ENCODE measurements at regions not wholly inside any gene's neighbourhood (a gene's known extent, or its start where the extent isn't known, plus 50 kb on each side); places are given as distances from the start of the nearest gene placed in this dataset.

DNA sequence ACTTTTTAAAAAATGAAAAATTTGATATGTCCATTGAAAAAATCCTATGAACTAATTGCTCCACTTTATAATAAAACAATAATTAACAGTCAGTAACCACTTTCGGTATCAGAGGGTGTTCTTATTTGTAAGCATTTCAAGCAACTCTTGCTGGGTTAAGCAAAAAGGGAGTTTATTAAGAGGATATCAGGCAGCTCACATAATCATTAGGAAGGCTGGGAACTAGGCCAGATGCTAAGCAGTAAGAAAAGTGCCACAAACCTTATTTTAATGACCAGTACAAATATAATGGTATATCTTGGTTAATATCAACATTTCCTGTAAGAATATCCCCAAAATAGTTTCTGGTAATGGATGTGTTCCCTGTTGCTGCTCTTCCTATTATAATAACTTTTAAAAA lies 2618.3 kb upstream of the PCDH20 start:
- Histone ChIP-seq H3K27me3 (ENCODE audit: insufficient read depth, low read length) (no peaks in the 10 kb centered on the region), H3K4me1 (ENCODE audit: insufficient read depth, low read length) (no peaks in the 10 kb centered on the region), H3K36me3 (ENCODE audit: insufficient read depth, low read length) (no peaks in the 10 kb centered on the region), H3K79me2 (ENCODE audit: insufficient read depth, low read length) (no peaks in the 10 kb centered on the region), H3K4me2 (ENCODE audit: insufficient read depth, low read length) (no peak overlapping the region), H3K9me3 (ENCODE audit: low read depth, low read length) (no peaks in the 10 kb centered on the region), H4K20me1 (ENCODE audit: insufficient read depth, low read length) (no peaks in the 10 kb centered on the region), H2AFZ (ENCODE audit: low read length) (no peak overlapping the region), H3K27ac (ENCODE audit: low read depth, low read length) (no peak overlapping the region), H3K4me3 (ENCODE audit: insufficient read depth, low read length) (no peak overlapping the region)
- TF ChIP-seq, protein P1, sequence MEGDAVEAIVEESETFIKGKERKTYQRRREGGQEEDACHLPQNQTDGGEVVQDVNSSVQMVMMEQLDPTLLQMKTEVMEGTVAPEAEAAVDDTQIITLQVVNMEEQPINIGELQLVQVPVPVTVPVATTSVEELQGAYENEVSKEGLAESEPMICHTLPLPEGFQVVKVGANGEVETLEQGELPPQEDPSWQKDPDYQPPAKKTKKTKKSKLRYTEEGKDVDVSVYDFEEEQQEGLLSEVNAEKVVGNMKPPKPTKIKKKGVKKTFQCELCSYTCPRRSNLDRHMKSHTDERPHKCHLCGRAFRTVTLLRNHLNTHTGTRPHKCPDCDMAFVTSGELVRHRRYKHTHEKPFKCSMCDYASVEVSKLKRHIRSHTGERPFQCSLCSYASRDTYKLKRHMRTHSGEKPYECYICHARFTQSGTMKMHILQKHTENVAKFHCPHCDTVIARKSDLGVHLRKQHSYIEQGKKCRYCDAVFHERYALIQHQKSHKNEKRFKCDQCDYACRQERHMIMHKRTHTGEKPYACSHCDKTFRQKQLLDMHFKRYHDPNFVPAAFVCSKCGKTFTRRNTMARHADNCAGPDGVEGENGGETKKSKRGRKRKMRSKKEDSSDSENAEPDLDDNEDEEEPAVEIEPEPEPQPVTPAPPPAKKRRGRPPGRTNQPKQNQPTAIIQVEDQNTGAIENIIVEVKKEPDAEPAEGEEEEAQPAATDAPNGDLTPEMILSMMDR (IDR thresholded peaks at IDR 0.05; ENCODE audit: extremely low read depth, low read depth, low read length), result no peak
- no peak for DNase-seq (ENCODE audit: insufficient read length, low spot score, missing footprints)

DNA sequence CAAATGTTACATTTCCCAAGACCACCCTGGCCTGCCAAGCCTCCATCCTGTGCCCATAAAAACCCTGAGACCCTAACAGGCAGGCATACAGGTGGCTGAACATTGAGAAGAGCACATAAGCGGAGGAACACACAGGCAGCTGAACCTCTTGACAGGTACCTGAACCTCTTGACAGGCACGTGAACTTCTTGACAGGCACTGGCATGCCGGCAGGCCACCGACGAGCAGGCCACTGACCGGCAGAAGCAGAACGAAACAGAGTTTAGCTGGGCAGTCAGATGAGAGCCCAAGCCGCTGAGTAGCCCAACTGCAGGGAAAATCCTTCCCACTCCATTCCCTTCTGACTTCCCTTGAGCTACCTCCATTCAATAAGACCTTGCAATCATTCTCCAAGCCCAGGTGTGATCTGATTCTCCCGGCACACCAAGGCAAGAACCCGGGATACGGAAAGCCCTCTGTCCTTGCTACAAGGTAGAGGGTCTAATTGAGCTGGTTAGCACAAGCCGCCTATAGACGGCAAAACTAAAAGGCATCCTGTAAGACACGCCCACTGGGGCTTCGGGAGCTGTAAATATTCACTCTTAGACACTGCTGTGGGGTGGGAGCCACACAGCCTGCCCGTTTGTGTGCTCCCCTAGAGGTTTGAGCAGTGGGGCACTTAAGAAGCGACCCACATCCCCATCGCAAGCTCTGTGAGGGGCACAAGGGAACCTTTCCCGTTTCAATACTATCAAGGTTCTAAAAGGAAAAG lies 2613.9 kb upstream of the PCDH20 start:
- Histone ChIP-seq H2AFZ (ENCODE audit: low read length) (no peak overlapping the region), H3K79me2 (ENCODE audit: insufficient read depth, low read length) (no peaks in the 10 kb centered on the region), H3K4me1 (ENCODE audit: insufficient read depth, low read length) (no peaks in the 10 kb centered on the region), H3K36me3 (ENCODE audit: insufficient read depth, low read length) (no peaks in the 10 kb centered on the region), H3K27me3 (ENCODE audit: insufficient read depth, low read length) (no peaks in the 10 kb centered on the region), H3K27ac (ENCODE audit: low read depth, low read length) (no peak overlapping the region), H4K20me1 (ENCODE audit: insufficient read depth, low read length) (no peaks in the 10 kb centered on the region), H3K4me3 (ENCODE audit: insufficient read depth, low read length) (no peak overlapping the region), H3K9me3 (ENCODE audit: low read depth, low read length) (no peaks in the 10 kb centered on the region), H3K4me2 (ENCODE audit: insufficient read depth, low read length) (no peak overlapping the region)
- DNase-seq (ENCODE audit: insufficient read length, low spot score, missing footprints), result no peak
- TF ChIP-seq, protein P1 (IDR thresholded peaks at IDR 0.05; ENCODE audit: extremely low read depth, low read depth, low read length), result no peak

DNA sequence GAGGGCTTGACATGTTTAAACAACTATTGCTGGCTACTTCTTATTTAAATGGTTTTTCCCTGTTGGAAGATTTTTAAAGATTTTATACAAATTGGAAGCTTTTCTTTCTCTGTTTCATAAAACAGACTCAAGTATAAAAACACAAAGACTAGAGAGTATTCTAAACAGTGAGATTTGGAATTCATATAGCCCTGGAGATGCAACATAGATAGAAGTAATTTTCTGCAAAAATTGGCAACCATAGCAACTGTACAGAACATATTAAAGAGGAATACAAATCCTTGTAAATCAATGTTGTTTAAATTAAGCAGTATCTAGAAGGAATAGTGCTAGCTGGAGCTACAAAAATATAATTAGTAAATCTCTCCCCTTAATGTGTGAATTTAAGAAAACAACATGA lies 2612.9 kb upstream of the PCDH20 start:
- H3K9me3 ChIP-seq (ENCODE audit: low read depth, low read length), result no peaks in the 10 kb centered on the region
- H3K4me1 ChIP-seq (ENCODE audit: insufficient read depth, low read length), result no peaks in the 10 kb centered on the region
- no peak overlapping the region for H3K27ac ChIP-seq (ENCODE audit: low read depth, low read length)
- no peak for DNase-seq (ENCODE audit: insufficient read length, low spot score, missing footprints)
- no peaks in the 10 kb centered on the region for H3K36me3 ChIP-seq (ENCODE audit: insufficient read depth, low read length)
- H4K20me1 ChIP-seq (ENCODE audit: insufficient read depth, low read length), result no peaks in the 10 kb centered on the region
- H3K4me2 ChIP-seq (ENCODE audit: insufficient read depth, low read length), result no peak overlapping the region
- no peak overlapping the region for H2AFZ ChIP-seq (ENCODE audit: low read length)
- no peaks in the 10 kb centered on the region for H3K27me3 ChIP-seq (ENCODE audit: insufficient read depth, low read length)
- TF ChIP-seq, protein P1 (IDR thresholded peaks at IDR 0.05; ENCODE audit: extremely low read depth, low read depth, low read length), result no peak
- H3K4me3 ChIP-seq (ENCODE audit: insufficient read depth, low read length), result no peak overlapping the region
- no peaks in the 10 kb centered on the region for H3K79me2 ChIP-seq (ENCODE audit: insufficient read depth, low read length)

DNA sequence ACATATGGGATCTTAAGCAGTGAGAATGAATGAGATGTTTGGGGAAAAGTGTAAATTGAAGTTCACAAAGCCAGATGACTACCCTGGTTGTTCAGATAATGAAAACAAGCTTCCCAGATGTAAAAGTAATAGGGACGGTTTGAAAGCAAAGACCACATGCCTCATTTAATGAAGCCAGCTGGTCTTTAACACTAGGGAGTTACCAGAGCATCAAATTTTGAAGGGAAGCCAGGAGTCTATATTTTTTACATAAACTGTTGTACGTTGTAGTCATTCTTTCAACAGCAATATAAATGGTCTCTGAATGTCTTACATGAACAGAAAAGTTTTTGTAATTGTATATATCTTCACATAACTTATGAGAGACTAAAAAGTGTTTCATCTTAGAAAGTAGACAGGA lies 2604.5 kb upstream of the PCDH20 start:
- no peak for DNase-seq (ENCODE audit: insufficient read length, low spot score, missing footprints)
- no peaks in the 10 kb centered on the region for H3K4me1 ChIP-seq (ENCODE audit: insufficient read depth, low read length)
- no peak overlapping the region for H3K4me3 ChIP-seq (ENCODE audit: insufficient read depth, low read length)
- no peaks in the 10 kb centered on the region for H3K27me3 ChIP-seq (ENCODE audit: insufficient read depth, low read length)
- H2AFZ ChIP-seq (ENCODE audit: low read length), result no peak overlapping the region
- TF ChIP-seq, protein P1 (IDR thresholded peaks at IDR 0.05; ENCODE audit: extremely low read depth, low read depth, low read length), result no peak
- H3K27ac ChIP-seq (ENCODE audit: low read depth, low read length), result no peak overlapping the region
- H3K36me3 ChIP-seq (ENCODE audit: insufficient read depth, low read length), result no peaks in the 10 kb centered on the region
- H4K20me1 ChIP-seq (ENCODE audit: insufficient read depth, low read length), result no peaks in the 10 kb centered on the region
- no peak overlapping the region for H3K4me2 ChIP-seq (ENCODE audit: insufficient read depth, low read length)
- no peaks in the 10 kb centered on the region for H3K79me2 ChIP-seq (ENCODE audit: insufficient read depth, low read length)
- no peaks in the 10 kb centered on the region for H3K9me3 ChIP-seq (ENCODE audit: low read depth, low read length)

Measured in osteoblast (primary cell).